ENCODE measurements at regions not wholly inside any gene's neighbourhood (a gene's known extent, or its start where the extent isn't known, plus 50 kb on each side); places are given as distances from the start of the nearest gene placed in this dataset.

- POLR2A ChIA-PET, result no interaction called here
- no peak overlapping the region for H2AFZ ChIP-seq (ENCODE audit: low read depth, low read length)
- no TSS peak for BruUV-seq (replicated peaks)
Measured at GRCh38 chr9:79120533-79120932, 451.2 kb upstream of the TLE4 start.

GRCh38 chr9:79120941-79121340 lies 450.8 kb upstream of the TLE4 start:
- no peaks in the 10 kb centered on the region for H3K4me1 ChIP-seq (ENCODE audit: control insufficient read depth, extremely low read depth, insufficient read depth, low read length)
- no peaks in the 10 kb centered on the region for H3K9me3 ChIP-seq (replicated peaks; ENCODE audit: control insufficient read depth, insufficient read depth, low read length)
- no peak overlapping the region for H2AFZ ChIP-seq (ENCODE audit: low read depth, low read length)
- CTCF ChIA-PET, result no interaction called here
- FAIRE-seq (no peak), DNase-seq (ENCODE audit: low read depth, low spot score) (no peak)
- dilution Hi-C loops (cut with MboI; ENCODE audit: extremely low pct_ligation_motif_present, low sequenced_read_pairs), result no loop called here
- H3K36me3 ChIP-seq (ENCODE audit: control insufficient read depth in 2 of 2, extremely low read depth in 1 of 2, insufficient read depth in 2 of 2, low read length in 2 of 2), result no peaks in the 10 kb centered on the region
- POLR2A ChIA-PET, result no interaction called here
- H3K9ac ChIP-seq (replicated peaks; ENCODE audit: extremely low read depth, insufficient read depth, low read length), result no peak overlapping the region
- no peaks in the 10 kb centered on the region for H3K27me3 ChIP-seq (ENCODE audit: control insufficient read depth in 2 of 2, insufficient read depth in 2 of 2, low read length in 2 of 2)
- BruUV-seq (replicated peaks), result no TSS peak
- no peak for TF ChIP-seq FOS (IDR thresholded peaks at IDR 0.05; ENCODE audit: borderline replicate concordance, insufficient read depth, low read length)
- no peak for TF ChIP-seq JUN (IDR thresholded peaks at IDR 0.05; ENCODE audit: borderline replicate concordance, insufficient read depth, insufficient read length, low read depth)
- TF ChIP-seq POLR2AphosphoS5 (IDR thresholded peaks at IDR 0.05; ENCODE audit: insufficient read depth, low read depth, low read length), result no peak
- no peak for TF ChIP-seq CTCF (IDR thresholded peaks at IDR 0.05; ENCODE audit: extremely low read depth in 1 of 2, insufficient read depth in 1 of 2, low read depth in 1 of 2, low read length in 2 of 2)
- no peak for TF ChIP-seq EZH2 (IDR thresholded peaks at IDR 0.05; ENCODE audit: borderline replicate concordance, low read depth, low read length, severe bottlenecking)
- no peak for TF ChIP-seq GATA2 (IDR thresholded peaks at IDR 0.05; ENCODE audit: insufficient read depth, insufficient read length, low read depth, low read length)
- TF ChIP-seq MYC (IDR thresholded peaks at IDR 0.05; ENCODE audit: low read depth, low read length), result no peak
- TF ChIP-seq MAX (IDR thresholded peaks at IDR 0.05; ENCODE audit: insufficient read depth, insufficient read length), result no peak
- TF ChIP-seq POLR2A (IDR thresholded peaks at IDR 0.05; ENCODE audit: low read depth, low read length), result no peak
- no peaks in the 10 kb centered on the region for H3K9me1 ChIP-seq (replicated peaks; ENCODE audit: control insufficient read depth, extremely low read depth, insufficient read depth, low read length)
- no peak overlapping the region for H3K4me2 ChIP-seq (ENCODE audit: insufficient read depth, low read length)
- intact Hi-C loops (cut with micrococcal nuclease), result no loop called here
- no peaks in the 10 kb centered on the region for H3K79me2 ChIP-seq (ENCODE audit: control insufficient read depth, insufficient read depth, low read length)
- H3K4me3 ChIP-seq (replicated peaks in 1 of 3; ENCODE audit: insufficient read depth in 1 of 3, low read depth in 1 of 3, low read length in 3 of 3), result no peak overlapping the region
- no peaks in the 10 kb centered on the region for H4K20me1 ChIP-seq (replicated peaks; ENCODE audit: control insufficient read depth, extremely low read depth, insufficient read depth, low read length)
- H3K27ac ChIP-seq (ENCODE audit: insufficient read depth, low read depth, low read length), result no peak overlapping the region

More at GRCh38 chr9:79120533-79120932, 451.2 kb upstream of the TLE4 start:
- FAIRE-seq (no peak), DNase-seq (ENCODE audit: low read depth, low spot score) (no peak)
- H3K27me3 ChIP-seq (ENCODE audit: control insufficient read depth in 2 of 2, insufficient read depth in 2 of 2, low read length in 2 of 2), result no peaks in the 10 kb centered on the region
- H3K27ac ChIP-seq (ENCODE audit: insufficient read depth, low read depth, low read length), result no peak overlapping the region
- CTCF ChIA-PET, result no interaction called here
- H3K4me2 ChIP-seq (ENCODE audit: insufficient read depth, low read length), result no peak overlapping the region
- no peak overlapping the region for H3K4me3 ChIP-seq (replicated peaks in 1 of 3; ENCODE audit: insufficient read depth in 1 of 3, low read depth in 1 of 3, low read length in 3 of 3)
- H3K36me3 ChIP-seq (ENCODE audit: control insufficient read depth in 2 of 2, extremely low read depth in 1 of 2, insufficient read depth in 2 of 2, low read length in 2 of 2), result no peaks in the 10 kb centered on the region
- H3K9me3 ChIP-seq (replicated peaks; ENCODE audit: control insufficient read depth, insufficient read depth, low read length), result no peaks in the 10 kb centered on the region
- no peak overlapping the region for H3K9ac ChIP-seq (replicated peaks; ENCODE audit: extremely low read depth, insufficient read depth, low read length)
- H3K9me1 ChIP-seq (replicated peaks; ENCODE audit: control insufficient read depth, extremely low read depth, insufficient read depth, low read length), result no peaks in the 10 kb centered on the region
- H3K4me1 ChIP-seq (ENCODE audit: control insufficient read depth, extremely low read depth, insufficient read depth, low read length), result no peaks in the 10 kb centered on the region
- dilution Hi-C loops (cut with MboI; ENCODE audit: extremely low pct_ligation_motif_present, low sequenced_read_pairs) (no loop called here), intact Hi-C loops (cut with micrococcal nuclease) (no loop called here)
- H4K20me1 ChIP-seq (replicated peaks; ENCODE audit: control insufficient read depth, extremely low read depth, insufficient read depth, low read length), result no peaks in the 10 kb centered on the region
- no peak for TF ChIP-seq GATA2 (IDR thresholded peaks at IDR 0.05; ENCODE audit: insufficient read depth, insufficient read length, low read depth, low read length)
- TF ChIP-seq CTCF (IDR thresholded peaks at IDR 0.05; ENCODE audit: extremely low read depth in 1 of 2, insufficient read depth in 1 of 2, low read depth in 1 of 2, low read length in 2 of 2), result no peak
- H3K79me2 ChIP-seq (ENCODE audit: control insufficient read depth, insufficient read depth, low read length), result no peaks in the 10 kb centered on the region
